DMS153 treated with DMSO at 0.1 percent for 48 hours (cell line): ENCODE measurements at regions not wholly inside any gene's neighbourhood (a gene's known extent, or its start where the extent isn't known, plus 50 kb on each side); places are given as distances from the start of the nearest gene placed in this dataset.
"Not testable (repeated sequence)": the region's sequence is repeated elsewhere in the genome, so short reads cannot be mapped to it uniquely, and the experiment has no call there.

ENCODE experiments used
- DNase-seq: peaks from one replicate; lab custom pipeline; 2025; ENCODE audit not compliant: unreplicated experiment; lab: John Stamatoyannopoulos, UW

DNA sequence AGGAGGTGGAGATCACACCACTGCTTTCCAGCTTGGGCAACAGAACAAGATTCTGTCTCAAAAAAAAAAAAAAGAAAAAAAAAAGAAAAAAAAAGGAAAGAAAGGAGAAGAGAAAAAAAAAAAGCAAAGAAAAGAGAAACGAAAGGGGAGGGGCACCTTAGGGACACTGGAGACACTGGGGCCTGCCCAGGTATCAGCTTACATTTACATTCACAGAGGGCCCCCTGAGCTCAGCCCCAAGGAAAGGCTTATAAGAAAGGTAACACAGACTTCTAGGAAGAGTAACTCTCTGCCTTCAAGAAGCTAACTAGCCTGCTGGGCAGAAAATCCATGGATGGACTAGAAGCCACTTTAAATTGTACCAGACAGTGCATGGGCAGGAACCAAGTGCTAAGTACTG, 108.8 kb downstream of the NPY start:
- no peak for DNase-seq

DNA sequence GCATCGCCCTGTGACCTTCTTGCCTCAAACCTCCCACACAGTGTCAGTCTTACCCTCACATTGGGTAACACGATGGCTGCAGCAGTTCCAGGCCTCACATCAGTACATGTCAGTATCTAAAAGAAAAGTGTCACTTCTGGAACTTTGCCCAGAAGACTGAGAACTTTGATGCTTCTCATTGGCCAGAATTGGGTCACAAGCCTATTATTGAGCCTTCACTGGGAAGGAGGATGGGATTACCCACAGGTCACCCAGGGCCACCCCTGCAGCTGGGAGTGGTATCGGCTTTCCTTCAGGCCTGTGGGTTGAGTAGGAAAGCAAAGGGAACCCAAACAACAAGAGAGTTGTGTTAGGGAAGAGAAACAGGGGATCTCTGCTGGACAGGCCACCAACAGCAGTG, 111.5 kb downstream of the NPY start:
- no peak for DNase-seq

DNA sequence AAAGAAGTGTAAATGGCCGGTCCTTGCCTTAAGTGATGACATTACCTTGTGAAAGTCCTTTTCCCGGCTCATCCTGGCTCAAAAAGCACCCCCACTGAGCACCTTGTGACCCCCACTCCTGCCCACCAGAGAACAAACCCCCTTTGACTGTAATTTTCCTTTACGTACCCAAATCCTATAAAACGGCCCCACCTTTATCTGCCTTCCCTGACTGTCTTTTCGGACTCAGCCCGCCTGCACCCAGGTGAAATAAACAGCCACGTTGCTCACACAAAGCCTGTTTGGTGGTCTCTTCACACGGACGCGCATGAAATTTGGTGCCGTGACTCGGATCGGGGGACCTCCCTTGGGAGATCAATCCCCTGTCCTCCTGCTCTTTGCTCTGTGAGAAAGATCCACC, 112.4 kb downstream of the NPY start:
- DNase-seq = not testable (repeated sequence)

DNA sequence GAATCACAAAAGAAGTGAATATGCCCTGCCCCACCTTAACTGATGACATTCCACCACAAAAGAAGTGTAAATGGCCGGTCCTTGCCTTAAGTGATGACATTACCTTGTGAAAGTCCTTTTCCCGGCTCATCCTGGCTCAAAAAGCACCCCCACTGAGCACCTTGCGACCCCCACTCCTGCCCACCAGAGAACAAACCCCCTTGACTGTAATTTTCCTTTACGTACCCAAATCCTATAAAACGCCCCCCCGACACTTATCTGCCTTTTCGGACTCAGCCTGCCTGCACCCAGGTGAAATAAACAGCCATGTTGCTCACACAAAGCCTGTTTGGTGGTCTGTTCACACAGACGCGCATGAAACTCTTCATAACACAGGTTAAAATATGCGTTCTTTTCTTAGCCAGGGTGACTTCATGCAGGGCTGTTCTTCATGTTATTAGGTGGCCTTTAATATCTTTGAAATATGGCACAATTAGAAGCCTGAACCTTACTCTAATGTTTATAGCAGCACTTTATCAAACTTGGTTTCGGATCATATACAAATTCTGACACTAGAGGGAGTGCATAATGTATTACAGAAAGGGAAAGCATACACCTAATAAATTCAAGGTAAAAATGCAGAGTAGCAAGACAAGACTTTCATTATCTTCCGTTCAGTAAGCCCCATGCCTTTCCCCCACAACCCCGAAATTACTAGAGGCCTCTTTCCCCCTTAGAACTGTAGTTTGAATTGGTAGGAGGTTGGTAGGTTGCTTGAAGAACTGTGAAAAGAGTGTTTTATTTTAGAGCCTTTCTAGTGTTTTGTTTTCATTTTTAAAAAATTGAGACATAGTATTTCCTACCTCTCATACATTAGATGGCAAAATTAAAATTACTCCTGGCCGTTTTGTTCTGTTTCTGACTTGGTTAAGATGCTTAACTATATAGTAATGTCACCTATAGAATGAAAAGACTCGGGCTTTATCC, 117.9 kb downstream of the NPY start:
- peak; percentile 40 for DNase-seq

DNA sequence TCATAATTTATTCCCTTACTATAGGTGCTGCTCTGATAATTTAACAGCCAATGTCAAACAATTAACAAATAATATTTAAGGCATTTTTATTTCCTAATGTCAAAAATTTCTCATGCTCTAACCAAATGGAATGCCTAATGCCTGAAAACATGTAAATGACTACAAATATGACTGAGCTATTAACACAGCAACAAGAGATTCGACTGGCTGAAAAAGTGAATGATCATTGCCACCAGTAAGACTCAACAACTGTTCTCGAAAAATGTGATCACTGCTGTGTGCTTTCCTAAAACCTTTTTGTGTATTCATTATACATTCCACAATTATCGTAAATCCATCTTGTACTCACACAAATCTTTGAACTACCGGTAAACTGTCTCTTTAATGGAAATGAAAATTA, 118.7 kb downstream of the NPY start:
- DNase-seq = no peak

DNA sequence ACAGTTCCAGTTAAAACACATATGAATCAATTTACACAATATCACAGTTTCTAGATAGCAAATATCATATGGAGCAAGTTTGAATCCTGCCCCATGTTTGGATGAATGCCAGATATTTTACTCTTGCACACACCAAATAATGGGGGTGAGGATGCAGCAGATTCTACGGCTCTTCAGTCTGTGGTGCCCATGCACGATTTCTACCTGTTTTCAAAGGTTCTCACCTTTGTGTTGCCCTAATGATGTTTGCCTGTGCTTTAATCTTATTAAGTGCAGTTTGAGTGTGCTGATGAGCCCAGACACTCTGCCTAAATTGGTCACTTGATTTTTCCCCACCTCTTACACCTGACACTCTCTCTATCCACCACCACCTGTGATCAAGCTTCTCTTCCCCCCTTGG, 119.6 kb downstream of the NPY start:
- no peak for DNase-seq

DNA sequence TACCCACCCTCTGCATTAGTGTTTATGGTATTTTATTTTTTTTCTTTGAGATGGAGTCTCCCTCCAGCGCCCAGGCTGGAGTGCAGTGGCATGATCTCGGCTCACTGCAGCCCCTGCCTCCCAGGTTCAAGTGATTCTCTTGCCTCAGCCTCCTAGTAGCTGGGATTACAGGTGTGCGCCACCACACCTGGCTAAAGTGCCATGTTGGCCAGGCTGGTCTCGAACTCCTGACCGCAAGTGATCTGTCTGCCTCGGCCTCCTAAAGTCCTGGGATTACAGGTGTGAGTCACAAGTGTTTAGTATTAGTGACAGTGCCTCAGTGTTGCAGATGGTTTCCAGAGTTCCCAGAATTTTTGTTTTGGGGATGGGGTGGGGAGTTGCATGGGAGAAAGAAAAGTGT, 120.3 kb downstream of the NPY start:
- no peak for DNase-seq

DNA sequence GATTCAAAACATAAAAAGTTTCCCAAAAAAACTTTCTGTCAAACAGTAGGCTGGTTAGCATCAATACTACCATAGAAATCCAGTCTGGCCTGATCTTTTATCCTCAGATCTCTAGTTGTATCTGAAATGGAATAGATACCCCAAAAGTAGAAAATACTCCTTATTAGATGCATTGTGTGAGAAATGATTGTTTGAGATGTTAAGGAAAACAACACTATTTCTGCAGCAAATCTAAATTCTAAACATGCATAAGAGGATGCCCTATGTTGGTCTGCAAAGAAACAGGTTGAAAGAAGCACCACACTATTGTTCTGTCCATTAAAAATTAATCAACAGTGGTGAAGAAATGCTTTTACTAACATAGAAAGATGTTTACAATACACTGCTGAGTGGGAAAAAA, 121.0 kb downstream of the NPY start:
- DNase-seq = no peak

DNA sequence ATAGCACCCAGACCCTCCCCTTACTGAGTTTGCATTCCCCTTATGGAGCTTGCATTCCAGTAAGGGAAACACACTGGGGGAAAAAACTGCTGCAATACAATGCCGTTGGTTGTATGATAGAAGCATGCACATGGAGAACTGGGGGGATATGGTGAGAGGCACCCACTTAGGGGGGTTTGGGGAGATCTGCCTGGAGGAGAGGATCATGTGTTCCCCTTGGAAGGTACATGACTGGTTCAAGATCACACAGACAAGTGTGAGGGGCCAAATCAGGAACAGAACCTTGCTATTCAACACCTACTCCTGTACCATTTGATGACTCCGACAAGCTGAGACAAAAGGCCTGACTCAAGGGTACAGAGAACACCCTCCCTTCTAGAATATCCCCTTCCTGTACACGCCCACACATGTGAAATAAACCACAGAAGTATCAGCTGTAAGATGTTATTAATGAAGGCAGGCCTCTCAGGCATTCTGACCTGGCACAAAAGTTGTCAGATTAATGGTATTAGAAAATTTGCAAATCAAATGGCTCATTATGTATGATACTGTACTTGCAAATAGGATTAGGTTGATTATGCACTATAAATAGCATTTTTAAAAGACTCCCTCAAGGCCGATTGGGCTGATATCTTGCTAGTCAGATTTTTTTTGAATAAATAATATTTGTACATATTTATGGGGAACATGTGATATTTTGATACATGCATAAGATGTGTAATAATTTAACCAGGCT, 122.2 kb downstream of the NPY start:
- DNase-seq = no peak

DNA sequence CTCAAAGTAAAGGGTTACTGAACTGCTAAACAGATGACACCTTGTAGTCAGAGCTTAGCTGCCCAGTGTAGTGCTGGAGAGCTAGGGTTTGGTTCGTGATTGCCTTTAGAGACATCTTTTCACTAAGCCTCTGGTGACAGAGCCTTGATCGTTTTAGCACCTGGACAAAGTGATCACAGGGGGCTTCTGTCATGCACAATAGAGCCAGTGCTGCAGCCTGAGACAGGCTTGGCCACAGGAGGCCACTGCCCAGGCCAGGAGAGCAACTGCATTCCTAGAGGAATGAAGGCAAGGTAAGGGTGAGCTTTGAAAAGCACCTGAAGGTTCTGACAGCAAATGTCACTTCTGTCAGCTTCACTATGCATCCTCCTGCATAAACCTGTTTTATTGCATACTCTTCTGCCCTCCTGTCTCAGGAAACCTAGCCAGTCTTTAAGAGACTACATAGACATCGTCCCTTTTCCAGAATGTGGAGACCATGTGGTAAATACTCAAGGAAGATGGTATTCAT, 122.9 kb downstream of the NPY start:
- no peak for DNase-seq

DNA sequence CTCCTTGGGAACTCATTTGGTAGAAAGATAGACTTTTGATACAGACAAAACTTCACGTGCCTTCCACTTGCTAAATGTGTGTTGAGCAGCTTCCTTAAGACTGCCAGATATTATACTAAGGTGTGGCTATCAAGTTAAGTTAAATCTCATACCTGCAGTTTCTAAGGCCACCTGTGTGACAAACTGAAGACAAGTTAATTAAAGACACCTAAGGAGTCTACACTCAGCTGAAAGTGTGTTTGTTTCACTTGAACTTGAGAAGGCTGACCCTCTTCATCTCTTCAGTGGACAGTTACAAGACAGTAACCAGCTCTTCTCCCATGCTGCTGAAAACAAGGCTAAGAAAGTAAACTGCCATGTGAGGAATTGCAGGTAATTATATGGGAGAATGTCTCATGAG, 124.0 kb downstream of the NPY start:
- DNase-seq = no peak

DNA sequence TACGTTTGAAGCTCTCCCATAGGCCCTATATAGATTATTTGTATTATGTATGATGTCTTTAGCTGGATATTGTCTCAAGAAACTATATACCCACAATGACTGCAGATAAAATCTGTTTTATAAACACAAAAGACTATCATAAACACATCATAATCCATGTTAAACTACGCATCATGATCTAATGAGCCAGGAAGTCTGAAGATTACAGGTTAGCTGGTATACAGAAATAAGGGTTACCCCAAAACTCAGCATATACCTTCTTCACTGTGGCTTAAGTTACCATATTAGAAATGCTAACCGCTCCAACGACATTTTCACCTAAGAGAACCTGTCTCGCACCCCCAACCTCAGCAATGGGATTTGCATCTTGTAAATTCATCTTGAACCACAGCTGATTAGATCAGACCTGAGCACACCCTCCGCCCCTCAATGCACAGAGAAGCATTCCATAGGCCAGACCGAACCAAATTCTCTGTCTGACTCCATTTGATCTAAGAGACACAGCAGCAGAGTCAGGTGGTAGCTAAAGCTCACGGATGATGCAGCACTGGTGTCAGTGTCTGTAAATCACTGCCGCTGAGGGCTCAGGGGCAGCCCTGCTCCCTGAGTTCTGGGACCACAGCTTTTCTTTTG, 124.9 kb downstream of the NPY start:
- DNase-seq = no peak

DNA sequence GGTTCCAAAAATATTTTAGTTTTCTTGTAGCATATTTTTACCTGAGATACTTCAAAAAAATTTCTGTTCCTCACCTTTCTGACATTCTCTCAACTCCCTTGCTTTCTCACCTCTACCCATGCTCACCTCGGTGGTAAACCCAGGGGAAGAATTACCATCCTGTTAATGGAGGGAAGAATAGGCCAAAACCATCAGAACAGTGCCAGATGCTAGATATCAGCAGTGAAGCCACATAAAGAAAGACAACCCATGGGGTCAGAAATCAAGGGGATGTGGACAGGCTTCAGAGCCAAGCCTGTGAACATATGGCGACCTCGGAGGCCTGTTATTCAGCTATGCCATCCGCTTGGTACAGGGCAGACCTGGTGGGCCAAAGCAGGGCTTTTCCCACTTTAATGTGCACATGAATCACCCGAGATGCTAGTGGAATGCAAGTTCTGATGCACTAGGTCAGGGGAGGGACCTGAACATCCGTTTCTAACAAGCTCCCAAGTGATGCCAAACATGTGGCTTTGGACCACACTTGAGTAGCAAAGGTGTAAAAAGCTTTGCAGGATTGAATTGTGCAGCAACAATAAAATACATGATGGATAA, 125.5 kb downstream of the NPY start:
- DNase-seq = no peak

DNA sequence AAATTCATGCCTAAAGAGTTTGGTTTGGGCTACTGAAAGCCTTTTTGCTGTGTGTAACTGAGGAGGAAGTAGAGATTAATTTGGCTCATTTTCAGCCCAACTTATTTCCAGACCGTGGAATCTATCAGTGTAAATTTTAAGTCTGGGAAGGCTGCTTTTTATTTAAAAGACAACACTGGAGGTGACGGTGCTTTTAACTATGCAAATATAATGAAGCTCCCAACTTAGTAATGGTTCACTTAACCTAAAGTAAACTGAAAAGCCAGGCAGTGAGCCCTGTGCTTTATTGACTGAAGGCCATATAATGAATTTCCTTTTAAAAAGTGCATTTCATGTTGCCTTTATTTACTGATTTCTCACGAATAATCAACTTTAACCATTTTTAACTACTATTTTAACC, 127.2 kb downstream of the NPY start:
- no peak for DNase-seq

DNA sequence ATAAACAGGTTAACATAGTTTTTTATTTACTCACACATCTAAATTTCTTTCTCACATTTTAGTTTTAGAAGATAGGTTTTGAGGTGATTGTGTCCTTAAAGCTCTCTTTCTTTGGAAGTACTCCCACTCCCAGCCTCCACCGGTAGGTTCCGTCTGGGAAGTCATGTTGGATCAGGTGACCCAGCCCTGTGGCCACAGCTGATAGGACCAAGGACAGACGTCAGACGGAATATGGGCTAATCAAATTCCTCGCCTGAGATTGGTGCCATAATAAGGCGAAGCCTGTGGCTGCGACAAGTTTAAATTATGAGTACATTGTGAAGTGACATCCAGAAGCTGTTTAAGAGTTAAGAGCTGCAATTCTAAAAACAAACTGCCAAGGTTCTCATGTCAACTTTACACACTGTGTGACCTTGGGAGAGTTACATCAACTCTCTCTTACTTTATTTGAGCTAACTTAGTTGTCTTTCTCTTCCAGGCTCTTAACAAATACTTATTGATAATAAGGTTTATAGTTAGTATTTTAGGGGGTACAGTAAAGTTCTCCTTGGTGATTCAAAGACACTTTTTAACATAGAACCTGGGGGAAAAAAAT, 133.6 kb downstream of the NPY start:
- no peak for DNase-seq

DNA sequence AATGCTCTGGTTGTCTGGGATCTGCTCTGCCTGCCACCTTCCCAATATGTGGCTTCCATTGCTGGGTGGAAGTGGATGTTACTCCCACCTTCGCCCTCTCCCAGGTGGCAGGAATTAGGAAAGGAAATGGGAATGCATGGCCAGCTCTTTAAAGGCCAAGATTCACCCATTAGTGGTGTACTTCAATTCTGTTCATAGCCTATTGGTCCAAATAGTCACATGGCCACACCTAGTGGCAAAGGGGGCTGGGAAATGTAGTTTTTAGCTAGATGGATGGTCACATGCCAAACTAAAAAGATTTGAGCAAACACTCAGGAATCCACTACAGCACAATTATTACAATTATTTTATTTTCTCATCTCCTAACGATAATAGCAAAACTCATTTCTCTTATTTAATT, 135.1 kb downstream of the NPY start:
- no peak for DNase-seq

DNA sequence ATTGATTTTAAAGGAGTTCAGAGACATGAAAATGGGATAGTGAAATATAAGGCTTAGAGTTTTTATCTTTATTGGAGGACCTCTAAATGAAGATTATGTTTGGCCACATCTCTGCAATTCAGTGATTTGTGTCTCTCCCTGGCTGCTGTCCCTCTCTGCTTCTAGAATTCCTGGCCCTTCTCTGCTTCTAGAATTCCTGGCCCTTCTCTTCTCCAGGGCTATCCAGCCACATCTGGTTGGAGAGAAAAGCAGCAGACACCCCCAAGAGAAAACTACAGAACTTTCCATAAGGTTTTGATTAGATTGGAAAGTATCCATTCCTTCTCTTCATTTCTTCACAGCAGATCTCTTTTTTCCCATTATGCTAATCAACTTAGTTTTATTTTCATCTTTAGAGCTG, 135.5 kb downstream of the NPY start:
- DNase-seq = no peak

DNA sequence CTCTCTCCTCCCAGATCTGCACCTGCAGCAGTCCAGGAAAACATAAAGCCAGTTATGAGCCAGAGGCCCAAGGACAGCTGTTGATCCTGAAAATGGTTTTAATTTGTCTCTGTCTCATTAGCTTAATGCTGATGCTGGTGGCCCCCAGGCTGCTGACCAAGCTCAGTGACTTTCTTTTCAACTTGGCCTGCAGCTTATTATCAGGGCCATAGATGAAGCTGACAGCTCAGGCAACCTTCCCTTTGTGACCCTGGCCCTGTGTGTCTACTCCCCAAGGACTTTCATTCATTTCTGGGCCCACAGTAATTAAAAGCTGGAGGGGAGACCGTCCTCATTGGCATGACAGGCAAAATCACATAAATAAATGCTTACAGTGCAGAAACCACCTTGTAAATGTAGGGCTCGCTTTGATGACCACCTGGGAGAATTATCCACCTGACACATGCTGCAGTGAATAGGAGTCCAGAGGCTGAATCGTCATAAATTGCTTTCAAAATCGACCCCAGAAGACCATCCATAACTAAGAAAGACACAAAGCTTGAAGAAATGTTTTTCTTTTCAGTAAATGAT, 138.5 kb downstream of the NPY start:
- DNase-seq = no peak

DNA sequence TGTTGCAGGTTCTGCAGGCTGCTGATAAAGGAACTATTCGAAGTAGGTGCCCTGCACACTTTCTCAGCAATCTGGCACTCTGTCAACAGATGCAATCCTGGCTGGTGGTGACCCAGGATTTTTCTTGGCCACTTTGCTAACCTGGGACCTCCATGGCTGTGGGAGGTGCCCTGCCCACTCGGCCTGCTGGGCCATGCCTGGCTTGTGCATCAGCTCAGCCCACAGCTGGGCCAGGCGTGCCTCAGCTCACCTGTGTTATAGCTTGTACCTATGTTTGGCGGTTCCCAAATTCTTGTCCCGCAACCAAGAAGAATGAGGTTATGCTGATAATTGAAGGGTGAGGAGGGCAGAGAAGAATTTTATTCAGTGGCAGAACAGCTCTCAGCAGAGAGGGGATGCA, 141.7 kb downstream of the NPY start:
- DNase-seq = no peak

DNA sequence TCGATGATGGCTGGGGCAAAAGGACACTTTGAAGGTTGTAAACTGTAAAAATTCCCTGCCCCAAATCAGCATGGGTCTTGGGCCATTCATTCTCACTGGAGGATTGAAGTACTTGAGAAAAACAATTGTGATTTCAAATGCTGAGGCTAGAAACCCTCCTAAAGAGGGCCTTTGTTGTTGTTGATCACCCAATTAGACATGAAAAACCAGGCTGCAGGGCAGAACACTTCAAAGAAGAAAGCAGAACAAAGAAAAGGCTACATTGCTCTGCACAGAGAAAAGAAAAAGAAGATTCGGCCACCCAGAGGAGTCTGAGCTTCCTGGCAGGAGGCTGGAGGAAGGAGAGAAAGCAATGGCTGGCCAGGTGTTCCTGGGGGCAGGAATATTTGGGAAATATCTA, 143.1 kb downstream of the NPY start:
- no peak for DNase-seq

DNA sequence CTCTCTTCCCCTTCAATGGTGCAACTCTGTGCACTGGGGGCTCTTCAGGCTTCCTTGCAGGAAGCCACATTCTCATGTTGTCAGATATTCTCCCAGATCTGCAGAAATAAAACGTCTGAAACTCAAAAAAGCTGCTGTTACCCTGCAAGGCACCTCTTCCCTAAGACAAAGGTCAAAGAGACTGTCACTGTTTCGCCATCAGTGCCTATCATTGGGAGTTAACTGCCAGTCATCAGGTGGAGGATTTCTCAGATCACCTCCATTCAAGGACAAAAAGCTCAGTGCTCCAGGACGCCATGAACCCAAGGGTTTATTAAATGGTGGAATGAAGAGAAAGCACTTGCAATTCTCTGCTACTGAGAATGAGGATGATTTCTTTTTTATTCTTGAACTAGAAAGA, 144.6 kb upstream of the PALS2 start:
- no peak for DNase-seq
